HepG2 (cell line): ENCODE measurements at regions not wholly inside any gene's neighbourhood (a gene's known extent, or its start where the extent isn't known, plus 50 kb on each side); places are given as distances from the start of the nearest gene placed in this dataset.

Source experiments
- ATAC-seq: fragments of 200-7000 bp; cut with Tn5 transposase; 3 replicates; pipeline ENCODE4 v1.9.1; 2020; ENCODE audit warnings: mild to moderate bottlenecking, moderate library complexity
- BruUV-seq: library from RNA; stranded (reverse); fragments of 400-500 nt; replicated peaks from 2 replicates; lab custom pipeline; 2021; lab: Mats Ljungman, UMichigan
- CTCF ChIA-PET: fragments of 300-600 bp; formaldehyde crosslinking; extraction: SDS; loops from one replicate; lab custom pipeline; 2021; ENCODE audit warnings: low total read pairs, inconsistent platforms, low intra/inter-chr PET ratio; lab: Yijun Ruan, JAX
- POLR2A ChIA-PET: fragments of 350-600 bp; sonication (Branson Sonifier 250); formaldehyde crosslinking; loops from one replicate; lab custom pipeline; 2020; ENCODE audit warnings: antibody characterized with exemption, inconsistent platforms; lab: Yijun Ruan, JAX
- DNase-seq: peaks from one replicate; pipeline ENCODE4 v3.0.0-alpha.2; 2015; ENCODE audit warnings: low spot score
- FAIRE-seq: peaks from 3 replicates; lab custom pipeline; 2011; peaks lifted over from hg19 to GRCh38; lab: Jason Lieb, UNC
- H2AFZ ChIP-seq: one replicate; pipeline ENCODE4 v1.6.1; 2011; ENCODE audit warnings: low read length, inconsistent platforms
- H3K27ac ChIP-seq: fragments of 300-600 bp; 3 replicates; pipeline ENCODE4 v1.8.0; 2011; ENCODE audit warnings: mixed run types, mild to moderate bottlenecking, mixed read lengths, low read length, inconsistent platforms; ENCODE audit not compliant: insufficient read depth; ENCODE audit errors: extremely low read length
- H3K27me3 ChIP-seq, 2 experiments: fragments of 200-600 bp in 1 of 2; 2 replicates in 1 of 2; 3 replicates in 1 of 2; pipeline versions ENCODE4 v1.6.0 to v1.8.0; 2011; ENCODE audit warnings: low read length in 2 of 2, mild to moderate bottlenecking in 2 of 2, moderate library complexity in 2 of 2, inconsistent platforms in 1 of 2; ENCODE audit not compliant: insufficient read depth in 2 of 2, control insufficient read depth in 1 of 2
- H3K36me3 ChIP-seq, 2 experiments: fragments of 200-600 bp in 1 of 2; replicated peaks in 1 of 2; 2 replicates in 1 of 2; 3 replicates in 1 of 2; pipeline versions ENCODE4 v1.5.1 to v1.8.0; 2011; ENCODE audit warnings: low read length in 2 of 2, inconsistent platforms in 1 of 2; ENCODE audit not compliant: insufficient read depth in 2 of 2, control insufficient read depth in 1 of 2
- H3K4me1 ChIP-seq: 2 replicates; pipeline ENCODE4 v1.5.1; 2012; ENCODE audit warnings: low read length, inconsistent platforms; ENCODE audit not compliant: insufficient read depth
- H3K4me2 ChIP-seq: 2 replicates; pipeline ENCODE4 v1.6.0; 2011; ENCODE audit warnings: low read depth, low read length, inconsistent platforms
- H3K4me3 ChIP-seq, 3 experiments: fragments of 200-600 bp in 1 of 3; sonication (generic), shearing (Covaris generic) in 1 of 3; replicated peaks in 1 of 3; 2 replicates each; pipeline ENCODE4 v1.5.1; 2011 to 2016; ENCODE audit warnings: low read length in 3 of 3, inconsistent platforms in 2 of 3, low read depth in 2 of 3, mild to moderate bottlenecking in 2 of 3, control low read depth in 1 of 3, mixed read lengths in 1 of 3; ENCODE audit not compliant: insufficient read depth in 1 of 3
- H3K79me2 ChIP-seq: one replicate; pipeline ENCODE4 v1.6.1; 2011; ENCODE audit warnings: low read length, inconsistent platforms; ENCODE audit not compliant: insufficient read depth
- H3K9ac ChIP-seq: 2 replicates; pipeline ENCODE4 v1.6.0; 2011; ENCODE audit warnings: mild to moderate bottlenecking, low read depth, low read length, inconsistent platforms; ENCODE audit not compliant: insufficient read depth
- H3K9me3 ChIP-seq: 2 replicates; pipeline ENCODE4 v1.5.1; 2012; ENCODE audit warnings: mild to moderate bottlenecking, low read length
- H4K20me1 ChIP-seq: 2 replicates; pipeline ENCODE4 v1.6.0; 2011; ENCODE audit warnings: inconsistent platforms, mild to moderate bottlenecking, low read length, moderate library complexity; ENCODE audit not compliant: insufficient read depth
- ARID2 ChIP-seq: sonication (generic); formaldehyde crosslinking; IDR thresholded peaks from 2 replicates; pipeline ENCODE4 v1.8.1; 2022; ENCODE audit warnings: mild to moderate bottlenecking, missing genetic modification reagents, borderline replicate concordance
- ATF7-NPFF ChIP-seq: sonication (generic); formaldehyde crosslinking; IDR thresholded peaks from 2 replicates; pipeline ENCODE4 v1.8.1; 2023; ENCODE audit warnings: mild to moderate bottlenecking, low read depth, missing genetic modification reagents, moderate library complexity
- KDM4B ChIP-seq: sonication (generic); formaldehyde crosslinking; IDR thresholded peaks from 2 replicates; pipeline ENCODE4 v1.4.0; 2020; ENCODE audit warnings: missing genetic modification reagents
- MAF1 ChIP-seq: sonication (generic); formaldehyde crosslinking; IDR thresholded peaks from 2 replicates; pipeline ENCODE4 v1.5.0; 2020; ENCODE audit warnings: missing genetic modification reagents, borderline replicate concordance
- MLLT10 ChIP-seq: sonication (generic); formaldehyde crosslinking; IDR thresholded peaks from 2 replicates; pipeline ENCODE4 v1.4.0; 2020; ENCODE audit warnings: missing genetic modification reagents
- NFYB ChIP-seq: sonication (generic); formaldehyde crosslinking; IDR thresholded peaks from 2 replicates; pipeline ENCODE4 v1.4.0; 2020; ENCODE audit warnings: missing genetic modification reagents
- PRPF4 ChIP-seq: fragments of 200-400 bp; formaldehyde crosslinking; IDR thresholded peaks from 2 replicates; pipeline ENCODE4 v1.6.1; 2016; ENCODE audit warnings: low read length, low read depth; ENCODE audit not compliant: poor library complexity, severe bottlenecking
- TP53 ChIP-seq: sonication (generic); formaldehyde crosslinking; conservative IDR thresholded peaks from 2 replicates; pipeline ENCODE4 v1.4.0; 2020; ENCODE audit warnings: missing genetic modification reagents
- YEATS4 ChIP-seq: sonication (generic); formaldehyde crosslinking; IDR thresholded peaks from 2 replicates; pipeline ENCODE4 v1.4.0; 2020; ENCODE audit warnings: missing genetic modification reagents, borderline replicate concordance
- ZFP36 ChIP-seq: fragments of 150-350 bp; IDR thresholded peaks from 2 replicates; pipeline ENCODE4 v1.6.1; 2018; ENCODE audit warnings: borderline replicate concordance, low read length, low read depth; ENCODE audit not compliant: partially characterized antibody
- ZFX ChIP-seq: sonication (generic); formaldehyde crosslinking; IDR thresholded peaks from 2 replicates; pipeline ENCODE4 v1.4.0; 2020; ENCODE audit warnings: mild to moderate bottlenecking, low read depth, missing genetic modification reagents, moderate library complexity
- ZNF136 ChIP-seq: sonication (generic); formaldehyde crosslinking; IDR thresholded peaks from 2 replicates; pipeline ENCODE4 v1.8.1; 2022; ENCODE audit warnings: low read depth, mild to moderate bottlenecking, moderate library complexity, missing genetic modification reagents
- ZNF260 ChIP-seq: sonication (generic); formaldehyde crosslinking; IDR thresholded peaks from 2 replicates; pipeline ENCODE4 v1.4.0; 2020; ENCODE audit warnings: missing genetic modification reagents, low read depth, mild to moderate bottlenecking, borderline replicate concordance
- ZNF841 ChIP-seq: sonication (generic); formaldehyde crosslinking; IDR thresholded peaks from 2 replicates; pipeline ENCODE4 v1.8.1; 2023; ENCODE audit warnings: missing genetic modification reagents, borderline replicate concordance
- ZNF850 ChIP-seq: sonication (generic); formaldehyde crosslinking; conservative IDR thresholded peaks from 2 replicates; pipeline ENCODE4 v1.9.0; 2021; ENCODE audit warnings: mild to moderate bottlenecking, missing genetic modification reagents
- WGBS: methylation state at CpG from one replicate; pipeline ENCODE4 v1.1.6; 2017; ENCODE audit warnings: low lambda C conversion rate; 5-methylcytosine and 5-hydroxymethylcytosine counted together
- in situ Hi-C: cut with HindIII; loops from 2 replicates; pipeline ENCODE4 v1.10.0; 2017; ENCODE audit warnings: low pct_unique_long_range_greater_than_20kb; ENCODE audit not compliant: extremely low pct_ligation_motif_present
- intact Hi-C: fragments of 100-400 bp; cut with micrococcal nuclease; formaldehyde crosslinking; loops from one replicate; pipeline ENCODE4 v1.10.0; 2022; ENCODE audit not compliant: unreplicated experiment
- TF ChIP-seq, protein P1 (sequence below): sonication (generic); formaldehyde crosslinking; IDR thresholded peaks from 2 replicates; pipeline ENCODE4 v1.8.0; 2022; ENCODE audit warnings: missing genetic modification reagents, mild to moderate bottlenecking, moderate library complexity, borderline replicate concordance
- TF ChIP-seq, protein P2 (sequence below): IDR thresholded peaks from 2 replicates; pipeline ENCODE4 v1.6.1; 2016; ENCODE audit warnings: low read depth, control low read depth
- TF ChIP-seq, protein P3 (sequence below): sonication (generic); formaldehyde crosslinking; IDR thresholded peaks from 2 replicates; pipeline ENCODE4 v1.4.0; 2020; ENCODE audit warnings: missing genetic modification reagents

DNA sequence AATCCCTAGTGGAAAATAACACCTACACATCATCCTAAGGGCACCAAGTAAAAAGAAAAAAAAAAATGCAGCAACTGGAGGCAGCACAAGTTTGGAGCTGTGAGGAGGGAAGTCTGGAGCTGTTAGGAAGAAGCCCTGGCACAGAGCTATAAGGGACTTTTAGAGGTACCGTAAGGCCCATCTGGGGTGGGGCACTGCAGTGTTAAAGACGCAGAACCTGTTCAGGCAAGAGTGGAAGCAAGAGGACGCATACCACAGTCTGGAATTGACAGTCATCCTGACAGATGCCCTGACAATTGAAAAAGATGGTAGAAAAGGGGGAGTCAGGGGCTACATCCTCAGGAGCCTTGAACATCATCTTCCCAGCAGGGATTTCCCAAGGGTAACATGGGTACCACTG, 195.9 kb upstream of the PLEKHG7 start:
- H3K27ac ChIP-seq = no peak overlapping the region
- no peaks in the 10 kb centered on the region for H3K36me3 ChIP-seq
- H3K4me1 ChIP-seq = peaks cover 51% of the 10 kb centered on the region
- ATAC-seq (no peak), FAIRE-seq (no peak), DNase-seq (no peak)
- H4K20me1 ChIP-seq = no peaks in the 10 kb centered on the region
- peaks cover 0 to 4% of the 10 kb centered on the region in 2 experiments; a peak in 1 of 5 replicates for H3K27me3 ChIP-seq
- no peak overlapping the region for H3K4me2 ChIP-seq
- in situ Hi-C loops (no loop called here), intact Hi-C loops (no loop called here)
- H2AFZ ChIP-seq = no peak overlapping the region
- TF ChIP-seq ZNF850 (CRISPR knock-in tag) (no peak), ZNF136 (CRISPR knock-in tag) (no peak), TP53 (CRISPR knock-in tag) (no peak), PRPF4 (no peak), ZNF260 (CRISPR knock-in tag) (no peak), ZNF841 (CRISPR knock-in tag) (no peak), YEATS4 (no peak), KDM4B (CRISPR knock-in tag) (no peak), ZFP36 (no peak), ATF7-NPFF (no peak), ARID2 (CRISPR knock-in tag) (no peak), ZFX (CRISPR knock-in tag) (no peak), MAF1 (CRISPR knock-in tag) (no peak), MLLT10 (no peak), NFYB (no peak)
- TF ChIP-seq, protein P1, sequence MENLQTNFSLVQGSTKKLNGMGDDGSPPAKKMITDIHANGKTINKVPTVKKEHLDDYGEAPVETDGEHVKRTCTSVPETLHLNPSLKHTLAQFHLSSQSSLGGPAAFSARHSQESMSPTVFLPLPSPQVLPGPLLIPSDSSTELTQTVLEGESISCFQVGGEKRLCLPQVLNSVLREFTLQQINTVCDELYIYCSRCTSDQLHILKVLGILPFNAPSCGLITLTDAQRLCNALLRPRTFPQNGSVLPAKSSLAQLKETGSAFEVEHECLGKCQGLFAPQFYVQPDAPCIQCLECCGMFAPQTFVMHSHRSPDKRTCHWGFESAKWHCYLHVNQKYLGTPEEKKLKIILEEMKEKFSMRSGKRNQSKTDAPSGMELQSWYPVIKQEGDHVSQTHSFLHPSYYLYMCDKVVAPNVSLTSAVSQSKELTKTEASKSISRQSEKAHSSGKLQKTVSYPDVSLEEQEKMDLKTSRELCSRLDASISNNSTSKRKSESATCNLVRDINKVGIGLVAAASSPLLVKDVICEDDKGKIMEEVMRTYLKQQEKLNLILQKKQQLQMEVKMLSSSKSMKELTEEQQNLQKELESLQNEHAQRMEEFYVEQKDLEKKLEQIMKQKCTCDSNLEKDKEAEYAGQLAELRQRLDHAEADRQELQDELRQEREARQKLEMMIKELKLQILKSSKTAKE (CRISPR knock-in tag) = no peak
- TF ChIP-seq, protein P2, sequence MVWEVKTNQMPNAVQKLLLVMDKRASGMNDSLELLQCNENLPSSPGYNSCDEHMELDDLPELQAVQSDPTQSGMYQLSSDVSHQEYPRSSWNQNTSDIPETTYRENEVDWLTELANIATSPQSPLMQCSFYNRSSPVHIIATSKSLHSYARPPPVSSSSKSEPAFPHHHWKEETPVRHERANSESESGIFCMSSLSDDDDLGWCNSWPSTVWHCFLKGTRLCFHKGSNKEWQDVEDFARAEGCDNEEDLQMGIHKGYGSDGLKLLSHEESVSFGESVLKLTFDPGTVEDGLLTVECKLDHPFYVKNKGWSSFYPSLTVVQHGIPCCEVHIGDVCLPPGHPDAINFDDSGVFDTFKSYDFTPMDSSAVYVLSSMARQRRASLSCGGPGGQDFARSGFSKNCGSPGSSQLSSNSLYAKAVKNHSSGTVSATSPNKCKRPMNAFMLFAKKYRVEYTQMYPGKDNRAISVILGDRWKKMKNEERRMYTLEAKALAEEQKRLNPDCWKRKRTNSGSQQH (CRISPR knock-in tag) = no peak
- TF ChIP-seq, protein P3, sequence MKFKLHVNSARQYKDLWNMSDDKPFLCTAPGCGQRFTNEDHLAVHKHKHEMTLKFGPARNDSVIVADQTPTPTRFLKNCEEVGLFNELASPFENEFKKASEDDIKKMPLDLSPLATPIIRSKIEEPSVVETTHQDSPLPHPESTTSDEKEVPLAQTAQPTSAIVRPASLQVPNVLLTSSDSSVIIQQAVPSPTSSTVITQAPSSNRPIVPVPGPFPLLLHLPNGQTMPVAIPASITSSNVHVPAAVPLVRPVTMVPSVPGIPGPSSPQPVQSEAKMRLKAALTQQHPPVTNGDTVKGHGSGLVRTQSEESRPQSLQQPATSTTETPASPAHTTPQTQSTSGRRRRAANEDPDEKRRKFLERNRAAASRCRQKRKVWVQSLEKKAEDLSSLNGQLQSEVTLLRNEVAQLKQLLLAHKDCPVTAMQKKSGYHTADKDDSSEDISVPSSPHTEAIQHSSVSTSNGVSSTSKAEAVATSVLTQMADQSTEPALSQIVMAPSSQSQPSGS (CRISPR knock-in tag) = no peak
- ChIA-PET CTCF (no interaction called here), POLR2A (no interaction called here)
- H3K79me2 ChIP-seq = no peaks in the 10 kb centered on the region
- WGBS = 91% methylated on average over 3 of the region's 3 CpGs
- no peak overlapping the region for H3K9ac ChIP-seq
- BruUV-seq = no TSS peak
- H3K4me3 ChIP-seq = no peak overlapping the region
- no peaks in the 10 kb centered on the region for H3K9me3 ChIP-seq
